GM18519 (cell line): ENCODE measurements at regions not wholly inside any gene's neighbourhood (a gene's known extent, or its start where the extent isn't known, plus 50 kb on each side); places are given as distances from the start of the nearest gene placed in this dataset.

Source experiments
- ATAC-seq: cut with Tn5 transposase; IDR thresholded peaks from one replicate; pipeline ENCODE4 v1.9.1; 2021; ENCODE audit warnings: mild to moderate bottlenecking, moderate library complexity; ENCODE audit not compliant: unreplicated experiment, low FRiP score

DNA sequence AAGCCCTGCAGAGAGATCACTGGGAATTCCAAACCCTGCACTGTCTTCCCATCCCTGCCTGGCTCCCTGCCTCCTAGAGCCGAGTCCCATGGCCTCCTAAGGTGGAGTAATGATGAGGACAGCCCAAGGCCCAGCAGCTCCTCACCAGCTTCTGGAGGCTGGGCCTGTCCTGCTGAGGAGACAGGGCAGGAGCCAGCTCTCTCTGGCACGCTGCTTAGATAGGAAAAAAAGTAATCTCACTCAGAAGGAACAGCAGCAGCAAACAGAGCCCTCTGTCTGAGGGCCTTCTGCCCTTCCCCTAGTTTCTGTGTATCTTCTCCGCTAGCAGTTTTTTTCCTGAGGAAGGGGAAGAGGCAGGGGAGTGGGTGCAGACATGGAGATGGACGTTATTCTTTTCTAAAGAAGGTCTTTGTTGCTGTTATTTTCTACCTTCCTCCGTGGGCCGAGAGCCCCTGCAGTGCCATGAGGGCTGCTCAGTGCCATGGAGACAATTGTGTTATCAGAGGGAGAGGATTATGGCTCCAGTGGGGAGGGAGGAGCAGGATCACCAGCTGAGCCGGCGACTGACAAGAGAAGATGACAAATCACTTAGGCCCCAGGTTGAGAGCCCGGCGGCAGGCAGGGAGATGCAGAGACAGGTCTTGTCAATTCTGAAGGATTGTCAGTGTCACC is 315.3 kb downstream of the BUD13 start:
- no peak for ATAC-seq

DNA sequence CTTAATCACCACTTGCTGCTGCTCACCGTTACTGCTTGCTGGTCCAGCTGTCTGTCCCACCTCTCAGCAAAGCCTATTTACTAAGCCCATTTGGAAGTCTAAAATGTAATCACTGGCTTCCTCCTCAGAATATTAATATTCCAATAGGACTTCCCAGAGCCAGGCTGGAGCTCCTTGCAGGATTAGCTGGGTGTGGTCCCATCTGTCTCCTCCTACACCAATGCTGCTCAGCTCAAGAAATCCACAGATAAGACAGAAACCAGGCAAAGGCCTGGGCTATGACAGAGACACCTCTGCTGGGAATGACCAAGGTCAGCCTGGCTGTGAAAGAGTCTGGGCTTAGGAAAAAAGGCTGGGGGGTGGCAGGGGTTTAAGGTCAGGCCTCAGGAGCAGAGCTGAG is 317.8 kb downstream of the BUD13 start:
- ATAC-seq = no peak

GRCh38 chr11:116454020-116454645 is 318.7 kb downstream of the BUD13 start:
- ATAC-seq = no peak

- ATAC-seq = no peak
Observed at GRCh38 chr11:116452461-116452860, 320.3 kb downstream of the BUD13 start.

DNA sequence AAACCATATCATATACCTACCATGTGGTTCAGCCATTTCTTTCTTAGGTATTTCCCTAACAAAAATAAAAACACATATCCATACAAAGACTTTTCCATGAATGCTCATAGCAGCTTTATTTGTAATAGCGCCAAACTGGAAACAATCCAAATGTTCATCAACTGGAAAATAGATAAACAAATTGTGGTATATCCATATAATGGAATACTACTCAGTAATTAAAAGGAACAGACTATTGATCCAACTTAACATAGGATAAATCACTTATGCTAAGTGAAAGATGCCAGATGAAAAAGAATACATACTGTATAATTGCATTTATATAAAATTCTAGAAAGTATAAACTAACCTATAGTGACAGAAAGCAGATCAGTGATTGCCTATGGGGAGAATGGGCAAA is 323.3 kb downstream of the BUD13 start:
- no peak for ATAC-seq

GRCh38 chr11:116446048-116446941 is 326.5 kb downstream of the BUD13 start:
- no peak for ATAC-seq

DNA sequence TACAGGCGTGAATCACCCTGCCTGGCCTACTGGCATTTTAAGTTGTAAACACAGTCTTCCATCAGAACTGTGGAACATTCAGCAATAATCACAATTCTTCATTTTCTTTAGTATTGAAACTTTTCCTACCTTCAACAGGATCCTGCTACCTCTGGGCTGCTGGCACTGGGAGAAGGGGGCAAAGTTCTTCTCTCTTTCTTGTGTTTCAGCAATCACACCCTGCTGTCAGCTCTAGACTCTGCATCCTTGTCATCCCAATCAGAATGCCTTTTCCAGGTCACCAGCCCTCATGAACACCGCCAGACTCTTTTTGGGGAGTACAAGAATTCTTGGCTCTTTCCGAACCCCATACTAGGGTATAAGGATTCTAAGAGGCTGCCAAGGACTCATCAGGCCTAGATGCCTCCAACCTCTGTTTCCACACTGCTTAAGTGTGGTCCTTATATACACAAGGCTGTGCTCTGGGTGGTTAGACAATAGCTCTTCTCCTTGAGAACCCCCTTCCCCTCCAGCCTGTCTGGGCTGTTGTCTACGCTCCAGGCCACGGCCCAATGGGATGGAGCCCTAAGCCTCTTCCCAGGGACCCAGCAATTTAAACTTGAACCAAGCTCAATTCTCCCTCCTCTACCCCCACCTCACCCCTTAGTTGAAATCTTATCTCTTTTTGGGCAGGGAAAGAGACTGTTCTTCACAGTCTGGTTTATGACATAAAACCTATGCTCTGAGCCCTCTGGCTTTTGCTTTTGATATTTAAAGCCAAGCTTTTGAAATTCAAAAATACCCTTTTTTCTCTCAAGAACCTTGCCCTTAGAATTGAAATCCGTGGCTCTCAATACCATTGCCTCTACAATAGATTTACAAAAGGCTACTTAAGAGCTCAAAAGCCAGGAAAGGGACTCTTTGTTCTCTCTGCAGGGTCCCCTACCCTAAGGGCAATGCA is 327.4 kb downstream of the BUD13 start:
- no peak for ATAC-seq

GRCh38 chr11:116442238-116442752 is 330.5 kb downstream of the BUD13 start:
- ATAC-seq = no peak

DNA sequence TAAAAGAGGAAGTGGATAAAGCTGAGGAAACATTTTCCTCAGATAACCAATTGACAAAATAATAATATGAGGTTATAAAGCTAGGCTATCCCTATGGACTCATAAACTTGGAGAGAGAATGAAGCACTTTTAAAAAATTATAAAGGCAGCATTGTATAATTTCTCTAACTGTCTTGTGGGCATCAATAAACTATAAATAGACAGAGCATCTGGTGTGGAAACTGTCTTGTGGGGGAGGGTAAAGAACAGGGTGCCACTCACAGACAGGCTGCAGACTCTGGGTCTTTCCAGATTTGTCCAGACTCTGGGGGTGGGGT is 333.5 kb downstream of the BUD13 start:
- no peak for ATAC-seq

GRCh38 chr11:116438651-116439360 is 334.0 kb downstream of the BUD13 start:
- ATAC-seq = no peak

DNA sequence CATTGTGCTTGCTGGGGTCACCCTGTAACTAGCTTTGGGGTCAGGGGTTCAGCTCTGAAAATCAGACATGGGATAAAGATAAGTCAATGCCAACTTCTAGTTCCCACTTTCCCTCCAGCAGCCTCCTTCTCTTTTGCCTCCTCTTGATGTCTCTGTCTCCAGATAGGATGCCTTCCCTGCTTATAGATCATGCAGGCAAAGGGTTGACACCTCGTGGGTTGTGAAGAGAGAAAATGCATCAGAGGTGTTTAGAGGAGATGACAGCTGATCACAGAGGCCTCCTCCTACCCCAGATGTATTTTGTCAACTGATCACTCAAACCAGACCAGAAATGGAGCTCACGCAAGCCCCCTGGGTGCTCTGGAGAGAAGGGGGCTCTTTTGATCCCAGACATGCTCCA is 337.8 kb downstream of the BUD13 start:
- no peak for ATAC-seq

DNA sequence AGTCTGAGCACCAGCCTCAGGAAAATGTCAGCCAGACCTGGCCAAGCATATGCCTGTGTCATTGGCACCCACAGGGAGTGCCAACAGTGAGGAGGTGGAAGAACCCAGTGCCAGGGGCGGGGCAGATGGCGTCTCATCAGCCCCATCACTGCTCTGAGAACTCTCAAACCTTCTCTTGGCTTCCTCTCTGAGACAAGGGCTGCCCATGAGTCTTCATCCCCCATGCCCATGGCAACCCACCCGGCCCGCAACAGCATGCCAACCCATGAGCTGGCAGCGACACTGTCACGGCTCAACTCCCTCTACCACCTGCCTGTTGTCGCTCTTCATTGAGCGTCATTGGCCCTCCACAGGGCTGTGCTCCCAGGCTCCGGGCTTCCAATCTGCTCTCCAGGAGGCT is 340.5 kb downstream of the BUD13 start:
- no peak for ATAC-seq

- ATAC-seq = no peak
Observed at GRCh38 chr11:116431842-116432241, 340.9 kb downstream of the BUD13 start.

- no peak for ATAC-seq
Observed at GRCh38 chr11:116428638-116428975, 344.2 kb downstream of the BUD13 start.

DNA sequence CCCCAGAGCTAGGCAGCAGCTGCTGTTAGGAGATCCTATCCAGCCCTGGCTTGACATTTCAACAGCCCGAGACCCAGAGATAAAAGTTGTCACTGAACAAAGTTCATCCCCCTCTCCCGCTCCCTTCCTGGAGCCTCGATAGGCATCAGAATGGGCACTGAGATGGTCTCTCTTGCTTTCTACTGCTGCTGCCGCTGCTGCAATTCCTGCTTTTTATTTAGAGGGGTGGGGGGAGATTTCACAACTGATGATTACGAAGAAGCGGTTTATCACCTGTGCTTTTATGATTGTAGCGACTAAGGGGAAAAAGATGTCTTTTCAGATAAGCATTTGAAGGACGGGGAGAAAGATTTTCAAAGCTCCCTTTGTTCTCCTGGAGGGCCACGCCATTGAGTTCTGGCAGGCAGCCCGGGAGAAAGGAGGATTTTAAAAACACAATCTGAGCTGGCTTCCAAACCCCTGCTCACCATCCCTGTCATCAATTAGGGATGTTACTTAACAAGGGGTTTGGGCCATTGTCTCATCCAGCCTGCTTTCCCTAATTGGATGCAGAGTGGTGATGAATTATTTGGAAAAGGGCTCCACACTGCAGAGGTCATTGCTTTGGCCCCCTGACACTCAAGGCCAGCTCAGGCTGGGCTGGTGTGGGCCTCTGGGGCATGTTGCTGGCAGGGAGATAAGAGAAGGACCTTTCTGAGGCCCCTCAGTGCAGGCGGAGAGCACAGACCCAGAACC is 344.7 kb downstream of the BUD13 start:
- no peak for ATAC-seq

GRCh38 chr11:116427337-116427902 is 345.4 kb downstream of the BUD13 start:
- no peak for ATAC-seq

DNA sequence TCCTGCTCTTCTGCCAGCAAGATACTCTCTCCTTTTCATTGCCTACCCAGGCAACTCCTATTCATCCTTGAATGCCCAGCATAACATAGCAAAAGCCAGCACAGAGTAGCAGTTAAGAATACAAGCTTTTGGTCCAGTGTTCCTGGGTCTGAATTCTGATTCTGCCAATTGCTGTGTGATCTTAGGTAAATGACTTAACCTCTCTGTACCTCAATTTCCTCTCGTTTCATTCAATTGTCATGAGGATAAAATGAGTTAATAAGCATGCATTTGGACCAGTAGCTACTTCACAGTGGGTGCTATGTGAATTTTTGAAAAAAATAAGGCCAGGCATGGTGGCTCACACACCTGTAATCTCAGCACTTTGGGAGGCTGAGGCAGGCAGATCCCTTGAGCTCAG is 346.0 kb downstream of the BUD13 start:
- no peak for ATAC-seq

- ATAC-seq = no peak
Observed at GRCh38 chr11:116424615-116425261, 348.0 kb downstream of the BUD13 start.
